ENCODE measurements at regions not wholly inside any gene's neighbourhood (a gene's known extent, or its start where the extent isn't known, plus 50 kb on each side); places are given as distances from the start of the nearest gene placed in this dataset.
"Not testable (repeated sequence)": the region's sequence is repeated elsewhere in the genome, so short reads cannot be mapped to it uniquely, and the experiment has no call there.

DNA sequence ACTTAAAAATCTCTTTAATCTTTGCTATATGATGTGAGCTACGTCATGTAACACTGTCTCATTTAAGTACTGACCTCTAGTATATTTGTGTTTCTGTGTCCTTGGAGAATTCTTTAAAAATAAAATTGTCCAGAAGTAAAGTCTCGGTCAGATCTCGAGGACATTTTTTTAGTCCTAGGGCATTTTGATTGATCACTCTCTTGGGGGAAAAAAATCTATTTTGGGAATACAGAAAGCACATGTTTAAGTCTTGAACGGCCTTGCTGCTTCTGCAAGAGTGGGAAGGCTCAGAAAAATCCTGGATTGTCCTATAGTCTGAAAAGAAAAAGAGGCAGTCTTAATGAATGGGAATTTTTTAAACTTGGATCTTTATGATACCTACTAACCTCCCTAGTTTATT is 234.3 kb downstream of the UTRN start:
- TF ChIP-seq, protein P1, sequence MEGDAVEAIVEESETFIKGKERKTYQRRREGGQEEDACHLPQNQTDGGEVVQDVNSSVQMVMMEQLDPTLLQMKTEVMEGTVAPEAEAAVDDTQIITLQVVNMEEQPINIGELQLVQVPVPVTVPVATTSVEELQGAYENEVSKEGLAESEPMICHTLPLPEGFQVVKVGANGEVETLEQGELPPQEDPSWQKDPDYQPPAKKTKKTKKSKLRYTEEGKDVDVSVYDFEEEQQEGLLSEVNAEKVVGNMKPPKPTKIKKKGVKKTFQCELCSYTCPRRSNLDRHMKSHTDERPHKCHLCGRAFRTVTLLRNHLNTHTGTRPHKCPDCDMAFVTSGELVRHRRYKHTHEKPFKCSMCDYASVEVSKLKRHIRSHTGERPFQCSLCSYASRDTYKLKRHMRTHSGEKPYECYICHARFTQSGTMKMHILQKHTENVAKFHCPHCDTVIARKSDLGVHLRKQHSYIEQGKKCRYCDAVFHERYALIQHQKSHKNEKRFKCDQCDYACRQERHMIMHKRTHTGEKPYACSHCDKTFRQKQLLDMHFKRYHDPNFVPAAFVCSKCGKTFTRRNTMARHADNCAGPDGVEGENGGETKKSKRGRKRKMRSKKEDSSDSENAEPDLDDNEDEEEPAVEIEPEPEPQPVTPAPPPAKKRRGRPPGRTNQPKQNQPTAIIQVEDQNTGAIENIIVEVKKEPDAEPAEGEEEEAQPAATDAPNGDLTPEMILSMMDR (IDR thresholded peaks at IDR 0.05; ENCODE audit: extremely low read depth, missing control alignments), result no peak
- no peak for DNase-seq (ENCODE audit: low spot score)

DNA sequence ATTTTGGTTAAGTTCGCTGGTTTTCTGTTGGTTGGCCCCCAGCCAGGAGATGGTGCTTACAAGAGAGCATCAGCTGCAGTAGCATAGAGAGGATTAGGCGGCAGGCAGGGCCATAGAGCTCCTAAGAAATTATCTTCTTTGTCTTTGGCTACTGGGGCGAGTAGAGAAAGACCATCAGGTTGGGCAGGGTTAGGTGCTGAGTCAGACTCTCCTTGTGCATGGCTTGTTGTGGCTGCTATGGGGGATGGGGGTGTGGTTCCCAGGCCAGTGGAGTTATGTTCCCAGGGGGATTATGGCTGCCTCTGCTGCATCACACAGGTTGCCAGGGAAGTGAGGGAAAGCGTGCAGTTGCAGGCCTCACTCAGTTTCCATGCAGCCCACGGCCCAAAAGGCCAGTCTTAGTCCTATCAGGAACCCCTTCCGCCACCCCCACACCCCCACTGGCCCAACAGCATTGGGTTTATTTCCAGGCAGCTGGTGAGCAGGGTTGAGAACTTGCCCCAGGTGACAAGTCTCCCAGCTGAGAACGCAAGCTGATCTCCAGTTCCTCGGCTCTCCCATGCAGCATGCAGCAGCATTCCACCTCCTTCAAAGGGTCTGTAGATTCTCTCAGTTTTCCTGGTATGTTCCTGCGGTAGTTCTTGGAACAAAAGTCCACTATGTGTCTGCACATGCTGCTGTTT is 243.7 kb downstream of the UTRN start:
- TF ChIP-seq, protein P1 (IDR thresholded peaks at IDR 0.05; ENCODE audit: extremely low read depth, missing control alignments), result no peak
- no peak for DNase-seq (ENCODE audit: low spot score)

DNA sequence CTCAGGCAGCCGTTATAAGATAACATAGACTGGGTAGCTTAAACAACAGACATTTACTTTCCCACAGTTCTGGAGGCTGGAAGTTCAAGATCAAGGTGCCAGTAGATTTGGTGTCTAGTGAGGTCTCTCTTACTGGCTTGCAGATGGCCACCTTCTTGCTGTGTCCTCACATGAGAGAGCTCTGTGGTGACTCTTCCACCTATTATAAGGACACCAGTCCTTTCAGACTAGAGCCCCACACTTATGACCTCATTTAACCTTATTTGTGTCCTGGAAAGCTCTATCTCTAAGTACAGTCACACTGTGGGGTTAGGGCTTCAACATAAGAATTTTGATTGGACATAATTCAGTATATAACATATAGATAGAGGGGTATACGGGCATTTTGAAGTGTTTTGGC is 245.0 kb downstream of the UTRN start:
- TF ChIP-seq, protein P1 (IDR thresholded peaks at IDR 0.05; ENCODE audit: extremely low read depth, missing control alignments), result no peak

DNA sequence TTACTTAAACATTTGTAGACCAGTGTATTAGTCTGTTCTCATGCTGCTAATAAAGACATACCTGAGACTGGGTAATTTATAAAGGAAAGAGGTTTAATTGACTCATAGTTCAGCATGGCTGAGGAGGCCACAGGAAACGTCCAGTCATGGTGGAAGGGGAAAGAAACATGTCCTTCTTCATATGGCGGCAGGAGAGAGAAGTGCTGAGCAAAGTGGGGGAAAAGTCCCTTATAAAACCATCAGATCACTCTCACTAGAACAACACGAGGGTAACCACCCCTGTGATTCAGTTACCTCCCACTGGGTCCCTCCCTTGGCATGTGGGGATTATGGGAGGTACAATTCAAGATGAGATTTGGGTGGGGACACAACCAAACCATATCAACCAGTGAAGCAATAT is 247.1 kb downstream of the UTRN start:
- not testable (repeated sequence) for DNase-seq (ENCODE audit: low spot score)

More for the DNA sequence above, 245.0 kb downstream of the UTRN start:
- no peak for DNase-seq (ENCODE audit: low spot score)

DNA sequence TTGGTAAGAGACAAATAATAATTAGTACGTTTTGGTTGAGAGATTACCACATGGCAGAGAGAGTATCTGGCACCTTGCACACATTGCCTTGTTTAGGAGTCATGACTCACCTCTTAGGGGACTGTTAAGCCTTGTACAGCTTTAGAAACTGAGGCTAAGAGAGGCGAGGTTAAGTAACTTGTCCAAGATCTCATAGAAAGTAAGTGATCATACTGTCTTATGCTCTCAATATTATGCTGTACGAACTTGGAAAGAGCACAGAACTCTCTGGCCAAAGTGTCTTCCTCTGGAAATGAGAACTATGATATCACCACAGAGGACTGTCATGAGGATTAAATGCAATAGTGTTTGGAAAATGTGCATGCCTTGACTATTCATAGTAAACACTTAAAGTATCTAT is 249.0 kb downstream of the UTRN start:
- TF ChIP-seq, protein P1 (IDR thresholded peaks at IDR 0.05; ENCODE audit: extremely low read depth, missing control alignments), result no peak
- DNase-seq (ENCODE audit: low spot score), result no peak

DNA sequence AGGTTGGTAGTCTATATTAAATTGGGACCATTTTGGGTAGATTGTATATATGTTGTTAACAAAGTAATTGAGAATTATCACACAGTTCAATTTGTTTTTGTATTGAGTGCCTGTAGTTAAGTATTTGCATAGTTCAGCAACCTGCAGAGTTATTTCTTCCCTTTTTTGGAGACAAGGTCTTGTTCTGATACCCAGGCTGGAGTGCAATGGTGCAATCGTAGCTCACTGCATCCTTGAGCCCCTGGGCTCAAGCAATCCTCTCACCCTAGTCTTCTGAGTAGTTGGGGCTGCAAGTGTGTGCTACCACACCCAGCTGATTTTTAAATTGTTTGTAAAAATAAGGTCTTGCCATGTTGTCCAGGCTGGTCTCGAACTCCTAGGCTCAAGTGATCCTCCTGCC is 250.5 kb downstream of the UTRN start:
- no peak for DNase-seq (ENCODE audit: low spot score)
- TF ChIP-seq, protein P1 (IDR thresholded peaks at IDR 0.05; ENCODE audit: extremely low read depth, missing control alignments), result no peak

DNA sequence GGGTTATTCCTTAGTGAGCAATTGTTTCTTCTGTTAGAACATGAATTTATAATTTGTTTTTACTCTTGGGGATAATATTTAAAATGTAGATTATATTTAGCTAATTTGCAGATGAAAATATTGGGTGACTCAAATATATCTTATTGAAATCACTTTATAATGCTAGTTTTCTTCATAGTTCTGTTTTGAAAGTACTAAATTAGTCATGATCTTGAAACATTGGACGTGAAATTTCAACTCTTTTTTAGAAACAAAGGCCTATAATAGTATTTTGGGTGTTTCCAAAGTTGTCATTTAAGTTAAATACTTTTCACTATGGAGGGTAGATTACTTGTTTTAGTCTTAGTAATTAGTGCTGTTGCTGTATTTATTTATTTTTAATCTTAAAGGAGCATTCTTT is 250.9 kb downstream of the UTRN start:
- TF ChIP-seq, protein P1 (IDR thresholded peaks at IDR 0.05; ENCODE audit: extremely low read depth, missing control alignments), result no peak
- no peak for DNase-seq (ENCODE audit: low spot score)

Measured in GM20000 (cell line).